Glutamatergic neuron (in vitro differentiated cells): ENCODE measurements at regions not wholly inside any gene's neighbourhood (a gene's known extent, or its start where the extent isn't known, plus 50 kb on each side); places are given as distances from the start of the nearest gene placed in this dataset.

Source experiments
- DNase-seq: peaks from one replicate; pipeline ENCODE4 v3.0.0; 2022
- H3K27ac Mint-ChIP-seq: one replicate; pipeline ENCODE4 v1.8.0; 2020; ENCODE audit warnings: mild to moderate bottlenecking, mixed read lengths, inconsistent platforms; ENCODE audit not compliant: unreplicated experiment
- H3K27me3 Mint-ChIP-seq: one replicate; pipeline ENCODE4 v1.8.0; 2020; ENCODE audit warnings: mild to moderate bottlenecking, moderate library complexity, mixed read lengths, inconsistent platforms; ENCODE audit not compliant: unreplicated experiment
- H3K36me3 Mint-ChIP-seq: one replicate; pipeline ENCODE4 v1.8.0; 2020; ENCODE audit warnings: mild to moderate bottlenecking, mixed read lengths, inconsistent platforms; ENCODE audit not compliant: unreplicated experiment
- H3K4me1 Mint-ChIP-seq: one replicate; pipeline ENCODE4 v1.8.0; 2020; ENCODE audit warnings: mild to moderate bottlenecking, low read depth, mixed read lengths, inconsistent platforms; ENCODE audit not compliant: unreplicated experiment
- H3K4me3 Mint-ChIP-seq: one replicate; pipeline ENCODE4 v1.8.0; 2020; ENCODE audit warnings: mild to moderate bottlenecking, mixed read lengths, inconsistent platforms; ENCODE audit not compliant: unreplicated experiment
- H3K9me3 Mint-ChIP-seq: one replicate; pipeline ENCODE4 v1.8.0; 2020; ENCODE audit warnings: mild to moderate bottlenecking, moderate library complexity, mixed read lengths, inconsistent platforms; ENCODE audit not compliant: unreplicated experiment
- CTCF ChIP-seq: fragments of 200-600 bp; sonication (generic); IDR thresholded peaks from one replicate; pipeline ENCODE4 v1.5.0; 2021; ENCODE audit not compliant: partially characterized antibody, unreplicated experiment

- Mint-ChIP-seq H3K36me3 (no peaks in the 10 kb centered on the region), H3K9me3 (peaks cover 6% of the 10 kb centered on the region), H3K4me3 (no peak overlapping the region), H3K4me1 (peaks cover 15% of the 10 kb centered on the region), H3K27me3 (peaks cover 2% of the 10 kb centered on the region), H3K27ac (no peak overlapping the region)
- TF ChIP-seq CTCF, result no peak
- DNase-seq, result no peak
Measured at GRCh38 chrX:40418146-40418812, 162.5 kb upstream of the ATP6AP2 start.

GRCh38 chrX:40415675-40416074 lies 165.1 kb upstream of the ATP6AP2 start:
- no peak overlapping the region for H3K27ac Mint-ChIP-seq
- H3K36me3 Mint-ChIP-seq, result no peaks in the 10 kb centered on the region
- peaks cover 3% of the 10 kb centered on the region for H3K27me3 Mint-ChIP-seq
- TF ChIP-seq CTCF, result no peak
- H3K9me3 Mint-ChIP-seq, result peaks cover 7% of the 10 kb centered on the region
- no peak for DNase-seq
- H3K4me1 Mint-ChIP-seq, result peaks cover 18% of the 10 kb centered on the region
- H3K4me3 Mint-ChIP-seq, result no peak overlapping the region

- no peaks in the 10 kb centered on the region for H3K36me3 Mint-ChIP-seq
Measured at GRCh38 chrX:40414335-40414734, 166.4 kb upstream of the ATP6AP2 start.

GRCh38 chrX:40411340-40412111 lies 169.2 kb upstream of the ATP6AP2 start:
- peaks cover 18% of the 10 kb centered on the region for H3K4me1 Mint-ChIP-seq
- H3K27me3 Mint-ChIP-seq, result peaks cover 4% of the 10 kb centered on the region
- no peak overlapping the region for H3K4me3 Mint-ChIP-seq
- DNase-seq, result no peak
- peaks cover 7% of the 10 kb centered on the region for H3K9me3 Mint-ChIP-seq
- H3K36me3 Mint-ChIP-seq, result no peaks in the 10 kb centered on the region
- H3K27ac Mint-ChIP-seq, result no peak overlapping the region
- TF ChIP-seq CTCF, result no peak

More at GRCh38 chrX:40414335-40414734, 166.4 kb upstream of the ATP6AP2 start:
- peaks cover 18% of the 10 kb centered on the region for H3K4me1 Mint-ChIP-seq
- no peak for TF ChIP-seq CTCF
- DNase-seq, result peak; percentile 48
- H3K27ac Mint-ChIP-seq, result peak overlapping the region; percentile 88
- peak overlapping the region; percentile 61 for H3K4me3 Mint-ChIP-seq
- H3K9me3 Mint-ChIP-seq, result peaks cover 7% of the 10 kb centered on the region
- H3K27me3 Mint-ChIP-seq, result peaks cover 3% of the 10 kb centered on the region

GRCh38 chrX:40410859-40411258 lies 169.9 kb upstream of the ATP6AP2 start:
- no peak overlapping the region for H3K4me3 Mint-ChIP-seq
- DNase-seq, result no peak
- peaks cover 7% of the 10 kb centered on the region for H3K9me3 Mint-ChIP-seq
- peaks cover 5% of the 10 kb centered on the region for H3K27me3 Mint-ChIP-seq
- no peak overlapping the region for H3K27ac Mint-ChIP-seq
- H3K4me1 Mint-ChIP-seq, result peaks cover 21% of the 10 kb centered on the region
- no peak for TF ChIP-seq CTCF
- no peaks in the 10 kb centered on the region for H3K36me3 Mint-ChIP-seq
